ENCODE measurements at regions not wholly inside any gene's neighbourhood (a gene's known extent, or its start where the extent isn't known, plus 50 kb on each side); places are given as distances from the start of the nearest gene placed in this dataset.

- Histone ChIP-seq H3K4me3 (ENCODE audit: insufficient read depth, low read length, poor library complexity, severe bottlenecking) (no peak overlapping the region), H3F3A (ENCODE audit: insufficient read depth) (no peaks in the 10 kb centered on the region), H3K79me2 (ENCODE audit: insufficient read depth, low read length) (no peaks in the 10 kb centered on the region), H3K4me2 (ENCODE audit: low read depth, low read length, poor library complexity, severe bottlenecking) (no peak overlapping the region), H3K9me2 (replicated peaks; ENCODE audit: insufficient read depth, low read length) (no peaks in the 10 kb centered on the region), H3K9me3 (ENCODE audit: insufficient read depth, low read length) (no peaks in the 10 kb centered on the region), H2AFZ (ENCODE audit: low read depth, low read length, severe bottlenecking) (no peak overlapping the region), H4K20me1 (ENCODE audit: low read depth, low read length) (no peaks in the 10 kb centered on the region), H3K36me3 (ENCODE audit: low read length) (no peaks in the 10 kb centered on the region), H3K27ac (ENCODE audit: low read depth, low read length) (no peak overlapping the region), H3K9ac (ENCODE audit: low read length) (no peak overlapping the region), H3K27me3 (ENCODE audit: low read length) (no peaks in the 10 kb centered on the region)
- no peak for TF ChIP-seq EZH2phosphoT487 (conservative IDR thresholded peaks at IDR 0.05; ENCODE audit: low read length)
- no peak for TF ChIP-seq CTCF (IDR thresholded peaks at IDR 0.05; ENCODE audit: insufficient read depth, low read length, poor library complexity, severe bottlenecking)
Observed at GRCh38 chr2:23244617-23245016, 140.4 kb upstream of the KLHL29 start.

- H3K36me3 ChIP-seq (ENCODE audit: low read length), result no peaks in the 10 kb centered on the region
- H3K27ac ChIP-seq (ENCODE audit: low read depth, low read length), result no peak overlapping the region
Observed at GRCh38 chr2:23246992-23247683, 137.8 kb upstream of the KLHL29 start.

GRCh38 chr2:23248667-23249066, 136.3 kb upstream of the KLHL29 start:
- no peak for TF ChIP-seq CTCF (IDR thresholded peaks at IDR 0.05; ENCODE audit: insufficient read depth, low read length, poor library complexity, severe bottlenecking)
- TF ChIP-seq EZH2phosphoT487 (conservative IDR thresholded peaks at IDR 0.05; ENCODE audit: low read length), result no peak
- H3K79me2 ChIP-seq (ENCODE audit: insufficient read depth, low read length), result no peaks in the 10 kb centered on the region
- H3K9ac ChIP-seq (ENCODE audit: low read length), result no peak overlapping the region
- no peaks in the 10 kb centered on the region for H3K36me3 ChIP-seq (ENCODE audit: low read length)
- H3K27ac ChIP-seq (ENCODE audit: low read depth, low read length), result no peak overlapping the region
- H3K4me3 ChIP-seq (ENCODE audit: insufficient read depth, low read length, poor library complexity, severe bottlenecking), result no peak overlapping the region
- no peak overlapping the region for H2AFZ ChIP-seq (ENCODE audit: low read depth, low read length, severe bottlenecking)
- no peaks in the 10 kb centered on the region for H3K27me3 ChIP-seq (ENCODE audit: low read length)
- no peak overlapping the region for H3K4me2 ChIP-seq (ENCODE audit: low read depth, low read length, poor library complexity, severe bottlenecking)
- H3K9me2 ChIP-seq (replicated peaks; ENCODE audit: insufficient read depth, low read length), result no peaks in the 10 kb centered on the region
- no peaks in the 10 kb centered on the region for H3K9me3 ChIP-seq (ENCODE audit: insufficient read depth, low read length)
- H3F3A ChIP-seq (ENCODE audit: insufficient read depth), result no peaks in the 10 kb centered on the region
- H4K20me1 ChIP-seq (ENCODE audit: low read depth, low read length), result no peaks in the 10 kb centered on the region

More at GRCh38 chr2:23246992-23247683, 137.8 kb upstream of the KLHL29 start:
- no peak overlapping the region for H2AFZ ChIP-seq (ENCODE audit: low read depth, low read length, severe bottlenecking)
- H3K9me3 ChIP-seq (ENCODE audit: insufficient read depth, low read length), result no peaks in the 10 kb centered on the region
- H4K20me1 ChIP-seq (ENCODE audit: low read depth, low read length), result no peaks in the 10 kb centered on the region
- no peak overlapping the region for H3K4me2 ChIP-seq (ENCODE audit: low read depth, low read length, poor library complexity, severe bottlenecking)
- H3K9ac ChIP-seq (ENCODE audit: low read length), result no peak overlapping the region
- no peak for TF ChIP-seq EZH2phosphoT487 (conservative IDR thresholded peaks at IDR 0.05; ENCODE audit: low read length)
- no peaks in the 10 kb centered on the region for H3K27me3 ChIP-seq (ENCODE audit: low read length)
- no peaks in the 10 kb centered on the region for H3F3A ChIP-seq (ENCODE audit: insufficient read depth)
- no peak overlapping the region for H3K4me3 ChIP-seq (ENCODE audit: insufficient read depth, low read length, poor library complexity, severe bottlenecking)
- H3K79me2 ChIP-seq (ENCODE audit: insufficient read depth, low read length), result no peaks in the 10 kb centered on the region
- H3K9me2 ChIP-seq (replicated peaks; ENCODE audit: insufficient read depth, low read length), result no peaks in the 10 kb centered on the region

- H3K9me2 ChIP-seq (replicated peaks; ENCODE audit: insufficient read depth, low read length), result no peaks in the 10 kb centered on the region
- no peaks in the 10 kb centered on the region for H3K27me3 ChIP-seq (ENCODE audit: low read length)
- H3K36me3 ChIP-seq (ENCODE audit: low read length), result no peaks in the 10 kb centered on the region
- TF ChIP-seq EZH2phosphoT487 (conservative IDR thresholded peaks at IDR 0.05; ENCODE audit: low read length), result no peak
- TF ChIP-seq CTCF (IDR thresholded peaks at IDR 0.05; ENCODE audit: insufficient read depth, low read length, poor library complexity, severe bottlenecking), result no peak
- no peaks in the 10 kb centered on the region for H4K20me1 ChIP-seq (ENCODE audit: low read depth, low read length)
- H3K27ac ChIP-seq (ENCODE audit: low read depth, low read length), result no peak overlapping the region
- H3K4me3 ChIP-seq (ENCODE audit: insufficient read depth, low read length, poor library complexity, severe bottlenecking), result no peak overlapping the region
- no peak overlapping the region for H3K9ac ChIP-seq (ENCODE audit: low read length)
- no peaks in the 10 kb centered on the region for H3F3A ChIP-seq (ENCODE audit: insufficient read depth)
- no peaks in the 10 kb centered on the region for H3K9me3 ChIP-seq (ENCODE audit: insufficient read depth, low read length)
- no peak overlapping the region for H3K4me2 ChIP-seq (ENCODE audit: low read depth, low read length, poor library complexity, severe bottlenecking)
- no peaks in the 10 kb centered on the region for H3K79me2 ChIP-seq (ENCODE audit: insufficient read depth, low read length)
- no peak overlapping the region for H2AFZ ChIP-seq (ENCODE audit: low read depth, low read length, severe bottlenecking)
Observed at GRCh38 chr2:23249348-23249747, 135.6 kb upstream of the KLHL29 start.
